Astrocyte (in vitro differentiated cells and primary cell): ENCODE measurements at regions not wholly inside any gene's neighbourhood (a gene's known extent, or its start where the extent isn't known, plus 50 kb on each side); places are given as distances from the start of the nearest gene placed in this dataset.
A peak's percentile ranks its signal among the peaks of the same experiment; 100 is the strongest.

Source experiments
- DNase-seq: peaks from one replicate; pipeline ENCODE4 v3.0.0-alpha.2; 2010; ENCODE audit warnings: low read depth
- FAIRE-seq: peaks from 2 replicates; lab custom pipeline; 2011; peaks lifted over from hg19 to GRCh38; lab: Jason Lieb, UNC
- H2AFZ ChIP-seq: 2 replicates; pipeline ENCODE4 v1.6.0; 2012; ENCODE audit warnings: low read depth, low read length, inconsistent platforms
- H3K27ac ChIP-seq: 2 replicates; pipeline ENCODE4 v1.5.1; 2011; ENCODE audit warnings: low read depth, low read length, inconsistent platforms
- H3K27me3 ChIP-seq: 2 replicates; pipeline ENCODE4 v1.6.0; 2011; ENCODE audit warnings: low read length, inconsistent platforms; ENCODE audit not compliant: insufficient read depth
- H3K36me3 ChIP-seq: 2 replicates; pipeline ENCODE4 v1.5.1; 2011; ENCODE audit warnings: low read length, inconsistent platforms; ENCODE audit not compliant: insufficient read depth
- H3K4me1 ChIP-seq: 2 replicates; pipeline ENCODE4 v1.5.1; 2011; ENCODE audit warnings: low read length, inconsistent platforms; ENCODE audit not compliant: insufficient read depth
- H3K4me2 ChIP-seq: 2 replicates; pipeline ENCODE4 v1.6.0; 2012; ENCODE audit warnings: low read length, inconsistent platforms
- H3K4me3 ChIP-seq: 2 replicates; pipeline ENCODE4 v1.5.1; 2011; ENCODE audit warnings: low read depth, mild to moderate bottlenecking, low read length, inconsistent platforms; ENCODE audit not compliant: insufficient read depth
- H3K79me2 ChIP-seq: 2 replicates; pipeline ENCODE4 v1.6.0; 2012; ENCODE audit warnings: mild to moderate bottlenecking, low read length, inconsistent platforms; ENCODE audit not compliant: insufficient read depth
- H3K9ac ChIP-seq: 2 replicates; pipeline ENCODE4 v1.6.0; 2012; ENCODE audit warnings: mild to moderate bottlenecking, low read length, inconsistent platforms
- H3K9me3 ChIP-seq: 2 replicates; pipeline ENCODE4 v1.5.1; 2012; ENCODE audit warnings: low read depth, mild to moderate bottlenecking, low read length, inconsistent platforms; ENCODE audit not compliant: insufficient read depth
- H4K20me1 ChIP-seq: 2 replicates; pipeline ENCODE4 v1.6.0; 2012; ENCODE audit warnings: low read length, inconsistent platforms; ENCODE audit not compliant: insufficient read depth
- H3K27ac Mint-ChIP-seq: one replicate; pipeline ENCODE4 v1.8.0; 2021; ENCODE audit warnings: mild to moderate bottlenecking, mixed read lengths; ENCODE audit not compliant: unreplicated experiment
- H3K27me3 Mint-ChIP-seq: one replicate; pipeline ENCODE4 v1.8.0; 2021; ENCODE audit warnings: low read depth, mixed read lengths; ENCODE audit not compliant: unreplicated experiment
- H3K36me3 Mint-ChIP-seq: one replicate; pipeline ENCODE4 v1.8.0; 2021; ENCODE audit warnings: low read depth, mixed read lengths; ENCODE audit not compliant: unreplicated experiment
- H3K4me1 Mint-ChIP-seq: one replicate; pipeline ENCODE4 v1.8.0; 2021; ENCODE audit warnings: low read depth, mixed read lengths; ENCODE audit not compliant: unreplicated experiment
- H3K4me3 Mint-ChIP-seq: one replicate; pipeline ENCODE4 v1.8.0; 2021; ENCODE audit warnings: mild to moderate bottlenecking, moderate library complexity, mixed read lengths; ENCODE audit not compliant: unreplicated experiment
- H3K9me3 Mint-ChIP-seq: one replicate; pipeline ENCODE4 v1.8.0; 2021; ENCODE audit warnings: mild to moderate bottlenecking, mixed read lengths; ENCODE audit not compliant: unreplicated experiment
- EZH2 ChIP-seq: IDR thresholded peaks from 2 replicates; pipeline ENCODE4 v1.6.1; 2012; ENCODE audit warnings: mild to moderate bottlenecking, low read length, inconsistent platforms; ENCODE audit not compliant: insufficient read depth
- TF ChIP-seq, protein P1 (sequence below): IDR thresholded peaks from 2 replicates; pipeline ENCODE4 v1.5.1; 2011; ENCODE audit warnings: low read depth, mild to moderate bottlenecking, inconsistent platforms, low read length, moderate library complexity; ENCODE audit not compliant: insufficient read depth

DNA sequence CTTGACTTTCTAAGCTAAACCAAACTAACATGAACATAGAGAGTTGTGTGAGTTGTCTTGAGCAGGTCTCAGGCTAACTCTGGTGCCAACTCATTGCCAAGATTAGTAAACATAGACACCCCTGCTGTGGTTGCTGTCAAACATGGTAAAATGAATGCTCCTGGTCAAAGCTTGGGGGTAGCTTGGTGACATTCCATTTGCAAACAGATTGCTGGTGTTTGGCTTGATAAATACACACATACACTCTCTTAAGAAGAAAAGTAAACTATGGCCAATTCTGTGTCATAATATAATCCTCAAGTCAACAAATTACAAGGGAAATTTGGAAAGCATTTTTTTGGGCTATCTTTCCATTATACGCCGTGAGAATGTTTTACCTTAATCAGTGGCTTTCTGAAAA lies 386.4 kb upstream of the PDE3A start:
- Mint-ChIP-seq H3K27me3 (no peaks in the 10 kb centered on the region), H3K9me3 (no peaks in the 10 kb centered on the region), H3K4me3 (no peak overlapping the region), H3K4me1 (no peaks in the 10 kb centered on the region), H3K27ac (no peak overlapping the region), H3K36me3 (no peaks in the 10 kb centered on the region)
- Histone ChIP-seq H4K20me1 (no peaks in the 10 kb centered on the region), H3K4me2 (no peak overlapping the region), H3K27ac (no peak overlapping the region), H3K36me3 (no peaks in the 10 kb centered on the region), H3K4me1 (peaks cover 4% of the 10 kb centered on the region), H3K9me3 (no peaks in the 10 kb centered on the region), H3K9ac (no peak overlapping the region), H3K4me3 (no peak overlapping the region), H2AFZ (no peak overlapping the region), H3K27me3 (no peaks in the 10 kb centered on the region), H3K79me2 (no peaks in the 10 kb centered on the region)
- FAIRE-seq (no peak), DNase-seq (no peak)
- no peak for TF ChIP-seq EZH2
- TF ChIP-seq, protein P1, sequence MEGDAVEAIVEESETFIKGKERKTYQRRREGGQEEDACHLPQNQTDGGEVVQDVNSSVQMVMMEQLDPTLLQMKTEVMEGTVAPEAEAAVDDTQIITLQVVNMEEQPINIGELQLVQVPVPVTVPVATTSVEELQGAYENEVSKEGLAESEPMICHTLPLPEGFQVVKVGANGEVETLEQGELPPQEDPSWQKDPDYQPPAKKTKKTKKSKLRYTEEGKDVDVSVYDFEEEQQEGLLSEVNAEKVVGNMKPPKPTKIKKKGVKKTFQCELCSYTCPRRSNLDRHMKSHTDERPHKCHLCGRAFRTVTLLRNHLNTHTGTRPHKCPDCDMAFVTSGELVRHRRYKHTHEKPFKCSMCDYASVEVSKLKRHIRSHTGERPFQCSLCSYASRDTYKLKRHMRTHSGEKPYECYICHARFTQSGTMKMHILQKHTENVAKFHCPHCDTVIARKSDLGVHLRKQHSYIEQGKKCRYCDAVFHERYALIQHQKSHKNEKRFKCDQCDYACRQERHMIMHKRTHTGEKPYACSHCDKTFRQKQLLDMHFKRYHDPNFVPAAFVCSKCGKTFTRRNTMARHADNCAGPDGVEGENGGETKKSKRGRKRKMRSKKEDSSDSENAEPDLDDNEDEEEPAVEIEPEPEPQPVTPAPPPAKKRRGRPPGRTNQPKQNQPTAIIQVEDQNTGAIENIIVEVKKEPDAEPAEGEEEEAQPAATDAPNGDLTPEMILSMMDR: no peak

DNA sequence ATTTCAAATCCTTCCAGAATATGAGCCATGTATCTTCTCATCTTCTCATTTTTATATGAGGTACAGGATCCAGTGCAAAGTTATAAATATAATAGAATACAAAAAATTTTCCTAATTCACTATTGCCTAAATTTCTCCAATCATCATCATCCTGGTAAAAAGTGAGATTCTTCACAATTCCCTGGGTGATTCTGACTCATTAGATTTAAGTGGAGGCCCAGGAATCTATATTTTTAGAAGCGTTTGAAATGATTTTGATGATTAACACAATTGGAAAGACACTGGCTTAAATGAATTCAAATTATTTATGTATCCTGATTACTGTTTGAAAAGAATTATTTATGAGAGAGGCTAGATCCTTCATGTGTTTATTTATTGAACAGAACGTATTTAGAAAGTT lies 380.3 kb upstream of the PDE3A start:
- Mint-ChIP-seq H3K9me3 (no peaks in the 10 kb centered on the region), H3K4me3 (no peak overlapping the region), H3K4me1 (peaks cover 8% of the 10 kb centered on the region), H3K27ac (no peak overlapping the region), H3K36me3 (no peaks in the 10 kb centered on the region), H3K27me3 (no peaks in the 10 kb centered on the region)
- no peaks in the 10 kb centered on the region for H3K9me3 ChIP-seq
- H3K36me3 ChIP-seq: no peaks in the 10 kb centered on the region
- FAIRE-seq: no peak
- H3K4me1 ChIP-seq: no peaks in the 10 kb centered on the region
- no peak overlapping the region for H2AFZ ChIP-seq
- H3K79me2 ChIP-seq: no peaks in the 10 kb centered on the region
- no peaks in the 10 kb centered on the region for H3K27me3 ChIP-seq
- H3K27ac ChIP-seq: no peak overlapping the region
- H4K20me1 ChIP-seq: no peaks in the 10 kb centered on the region
- no peak overlapping the region for H3K9ac ChIP-seq
- TF ChIP-seq EZH2: no peak
- TF ChIP-seq, protein P1: no peak
- no peak overlapping the region for H3K4me2 ChIP-seq
- DNase-seq: no peak
- no peak overlapping the region for H3K4me3 ChIP-seq

DNA sequence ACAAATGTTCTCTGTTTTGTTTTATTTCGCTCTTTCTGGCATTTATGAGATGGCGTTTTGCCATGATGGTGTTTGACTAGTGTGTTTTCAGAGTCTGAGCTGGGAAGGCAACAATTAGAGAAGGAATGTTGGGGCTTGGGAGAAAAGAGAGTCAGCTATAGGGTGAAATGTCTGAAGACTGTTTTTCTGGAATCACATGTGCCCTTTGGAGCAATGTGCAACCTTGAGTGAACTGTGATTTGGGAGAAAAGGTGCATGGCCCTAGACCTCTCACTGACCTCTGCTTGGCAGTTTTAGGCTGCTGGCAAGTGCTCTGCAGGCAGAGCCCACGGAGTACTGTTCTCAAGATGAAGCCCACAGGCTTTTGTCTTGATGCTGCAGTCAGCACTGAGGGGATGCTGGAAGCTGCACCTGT lies 379.9 kb upstream of the PDE3A start:
- no peak for FAIRE-seq
- H3K79me2 ChIP-seq: no peaks in the 10 kb centered on the region
- no peaks in the 10 kb centered on the region for H3K27me3 Mint-ChIP-seq
- no peaks in the 10 kb centered on the region for H3K4me1 ChIP-seq
- H3K36me3 Mint-ChIP-seq: no peaks in the 10 kb centered on the region
- DNase-seq: peak; percentile 44
- no peak overlapping the region for H3K4me2 ChIP-seq
- no peak for TF ChIP-seq EZH2
- TF ChIP-seq, protein P1: no peak
- H3K27ac Mint-ChIP-seq: no peak overlapping the region
- no peaks in the 10 kb centered on the region for H4K20me1 ChIP-seq
- no peaks in the 10 kb centered on the region for H3K9me3 ChIP-seq
- no peaks in the 10 kb centered on the region for H3K9me3 Mint-ChIP-seq
- H3K27me3 ChIP-seq: no peaks in the 10 kb centered on the region
- peaks cover 8% of the 10 kb centered on the region for H3K4me1 Mint-ChIP-seq
- no peak overlapping the region for H3K9ac ChIP-seq
- H2AFZ ChIP-seq: no peak overlapping the region
- H3K4me3 ChIP-seq: no peak overlapping the region
- no peak overlapping the region for H3K27ac ChIP-seq
- H3K4me3 Mint-ChIP-seq: no peak overlapping the region
- H3K36me3 ChIP-seq: no peaks in the 10 kb centered on the region
